ENCODE measurements at regions not wholly inside any gene's neighbourhood (a gene's known extent, or its start where the extent isn't known, plus 50 kb on each side); places are given as distances from the start of the nearest gene placed in this dataset.

DNA sequence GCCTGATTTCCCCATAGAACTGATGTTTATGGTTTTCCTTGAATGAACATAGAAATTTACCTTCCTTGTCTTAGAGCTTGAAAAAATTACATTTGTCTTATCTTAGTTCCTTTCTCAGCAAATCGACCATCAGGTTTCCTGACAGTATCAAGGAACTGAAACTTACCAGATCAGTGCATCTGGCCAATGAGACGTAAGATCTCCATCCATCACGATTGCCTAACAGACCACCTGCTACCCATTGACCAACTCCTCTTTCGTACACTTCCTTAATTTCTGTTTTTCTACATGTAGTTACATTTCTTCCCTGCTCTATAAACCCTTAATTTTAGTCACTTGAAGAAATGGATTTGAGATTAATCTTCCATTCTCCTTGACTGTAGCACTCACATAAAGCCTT, 57.4 kb upstream of the TMPRSS15 start:
- no peak for DNase-seq

DNA sequence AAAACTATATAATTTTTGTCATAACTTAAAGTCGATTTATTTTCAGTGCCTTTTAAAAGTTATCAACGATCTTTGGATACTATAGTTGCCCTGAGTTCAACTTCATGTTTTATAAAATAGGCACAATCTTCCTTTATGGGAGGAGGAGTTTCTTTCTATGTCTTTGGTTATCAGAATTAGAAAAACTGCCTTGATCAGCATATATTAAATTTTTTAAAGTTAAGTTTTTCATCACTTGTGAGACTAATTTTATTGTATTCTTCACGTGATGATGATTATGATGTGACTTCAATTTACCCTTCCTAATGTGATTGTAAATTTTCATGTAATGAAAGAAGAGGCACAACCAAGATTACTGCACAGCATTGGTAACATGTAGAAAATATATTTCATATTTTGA, 58.2 kb upstream of the TMPRSS15 start:
- no peak for DNase-seq

DNA sequence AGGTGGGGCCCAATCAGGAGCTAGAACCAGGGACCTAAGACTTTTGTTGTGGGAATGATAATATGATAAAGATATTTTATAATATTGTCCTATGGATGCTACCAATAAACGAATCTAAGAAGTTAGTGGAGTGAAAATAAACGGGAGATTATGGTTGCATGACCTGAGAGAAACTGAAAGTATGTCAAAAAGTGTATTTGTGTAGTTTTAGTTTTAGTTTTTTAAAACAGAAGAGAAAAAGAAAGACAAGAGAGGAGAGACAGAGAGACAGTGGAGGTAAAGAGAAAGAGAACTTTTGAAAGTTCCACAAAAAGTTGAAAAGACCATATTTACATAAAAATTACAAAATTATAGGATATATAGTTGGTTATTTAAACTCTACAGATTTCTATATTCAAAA, 64.1 kb upstream of the TMPRSS15 start:
- no peak for DNase-seq

DNA sequence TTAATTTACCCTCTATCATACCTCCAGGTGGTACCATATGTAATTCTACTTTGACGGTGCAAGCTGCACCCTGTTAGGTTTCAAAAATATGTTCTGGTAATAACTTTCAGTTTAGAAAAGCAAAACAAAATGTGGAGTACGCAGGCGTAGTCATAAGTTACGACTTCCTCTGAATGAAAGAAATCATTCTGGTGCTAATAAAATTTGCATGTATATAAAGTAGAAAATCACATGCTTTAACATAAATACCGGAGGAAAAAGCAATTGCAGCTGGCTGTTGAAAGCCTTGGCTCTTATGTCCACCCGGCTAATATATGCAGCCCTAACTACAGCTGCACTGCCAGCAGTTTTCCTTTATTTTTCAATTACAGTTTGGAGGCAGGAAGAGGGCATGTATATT, 65.2 kb upstream of the TMPRSS15 start:
- no peak for DNase-seq

DNA sequence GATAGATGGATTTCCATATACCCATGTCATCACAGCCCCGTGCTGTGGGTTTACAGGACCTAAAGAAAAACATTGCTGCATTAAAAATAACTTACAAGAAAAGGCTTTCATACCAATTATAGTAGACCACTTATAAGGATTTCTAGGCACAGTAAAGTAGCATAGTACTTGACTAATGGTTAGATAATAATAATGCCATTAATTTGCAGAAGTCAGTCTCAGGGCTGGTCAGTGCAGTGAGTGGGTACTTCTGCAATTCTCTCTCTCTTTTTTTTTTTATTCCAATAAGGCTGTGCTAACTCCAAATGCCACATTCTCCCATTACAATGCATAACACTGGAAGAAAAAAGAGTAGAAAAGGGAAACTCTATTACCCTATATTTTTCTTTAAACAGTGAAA, 73.1 kb upstream of the TMPRSS15 start:
- no peak for DNase-seq

DNA sequence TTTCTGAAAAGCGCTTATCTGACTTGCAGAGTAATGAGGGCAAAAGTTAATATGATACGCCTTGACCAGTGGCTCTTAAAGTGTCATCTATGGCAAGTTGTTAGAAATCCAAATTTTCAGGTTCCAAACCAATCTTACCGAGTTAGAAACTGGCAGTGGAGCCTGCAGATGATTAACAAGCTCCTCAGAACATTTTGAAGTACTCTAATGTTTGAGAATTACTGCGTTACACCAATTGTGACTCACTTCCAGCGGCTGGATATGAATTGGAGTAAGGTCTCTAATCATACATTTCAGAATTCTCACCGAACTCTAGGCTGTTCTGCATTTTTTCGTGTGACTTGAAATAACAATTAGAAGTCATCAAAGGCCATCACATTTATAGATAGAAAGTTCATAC, 73.5 kb upstream of the TMPRSS15 start:
- no peak for DNase-seq

DNA sequence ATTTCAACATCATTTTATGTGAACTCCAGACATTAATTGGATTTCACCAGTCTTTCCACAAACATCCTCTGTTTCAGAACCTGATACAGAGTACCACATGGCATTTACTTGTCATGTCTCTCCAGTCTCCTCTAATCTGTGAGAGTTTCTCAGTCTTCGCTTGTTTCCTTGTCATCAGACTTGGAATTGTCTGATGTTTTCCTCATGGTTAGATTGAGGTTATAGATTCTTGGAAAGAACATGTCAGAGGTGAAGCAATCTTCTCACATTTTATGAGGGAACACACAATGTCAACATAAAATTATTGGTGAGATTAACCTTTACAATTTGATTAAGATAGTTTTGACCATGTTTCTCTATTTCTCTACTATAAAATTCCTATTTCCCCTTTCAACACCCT, 74.9 kb upstream of the TMPRSS15 start:
- no peak for DNase-seq

DNA sequence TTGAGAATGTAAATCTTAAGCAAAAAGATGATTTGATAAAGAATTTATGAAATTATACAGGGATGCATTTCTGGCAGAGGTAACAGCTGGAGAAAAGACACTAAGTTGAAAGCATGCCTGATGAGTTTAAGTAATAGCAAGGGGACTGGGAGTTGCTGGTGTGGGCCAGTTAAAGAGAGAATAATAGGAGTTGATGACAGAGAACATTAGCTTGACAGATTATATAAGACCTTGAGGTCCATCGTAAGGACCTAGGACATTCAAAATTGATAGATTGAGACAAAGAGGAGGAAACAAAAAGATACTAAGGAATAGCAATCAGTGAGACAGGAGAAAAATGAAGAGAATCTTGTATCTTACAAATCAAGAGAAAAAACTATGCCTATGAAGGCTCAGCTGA, 84.7 kb upstream of the TMPRSS15 start:
- no peak for DNase-seq

DNA sequence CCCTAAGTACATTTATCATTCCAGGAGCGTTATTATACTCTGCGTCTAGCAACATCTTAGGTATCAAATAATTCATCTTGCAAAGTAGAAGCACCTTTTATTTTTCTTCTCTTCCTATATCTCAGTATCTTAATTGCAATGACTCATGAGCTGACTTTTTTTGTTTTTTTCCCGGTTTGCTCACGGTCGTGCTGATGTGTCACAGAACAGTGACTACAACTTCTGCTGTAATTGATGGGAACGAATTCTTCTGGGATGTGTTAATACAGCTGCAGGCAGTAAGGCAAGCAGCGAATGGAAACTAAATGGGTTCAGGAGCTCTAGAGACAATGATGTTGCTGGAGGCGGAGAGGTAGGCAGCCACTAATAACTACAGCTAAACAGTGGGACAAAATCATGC, 89.8 kb upstream of the TMPRSS15 start:
- DNase-seq, result no peak

DNA sequence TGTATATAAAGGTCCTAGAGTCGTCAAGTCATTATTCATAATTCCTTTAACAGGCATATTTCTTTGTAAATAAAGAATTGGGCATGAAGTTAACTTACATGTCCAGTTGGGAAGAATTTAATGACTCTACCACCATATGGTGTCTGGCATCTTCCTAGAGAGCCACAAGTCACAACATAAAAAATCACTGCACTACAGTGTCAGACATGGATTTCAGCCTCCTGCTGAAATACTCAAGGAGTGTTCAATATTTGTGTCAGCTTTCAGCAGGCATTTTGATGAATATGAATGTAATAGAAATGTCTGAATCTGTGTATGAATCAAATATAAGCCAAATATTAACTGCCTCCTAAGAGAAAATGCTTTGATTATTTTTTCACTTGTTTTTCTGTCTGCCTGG, 91.9 kb upstream of the TMPRSS15 start:
- no peak for DNase-seq

DNA sequence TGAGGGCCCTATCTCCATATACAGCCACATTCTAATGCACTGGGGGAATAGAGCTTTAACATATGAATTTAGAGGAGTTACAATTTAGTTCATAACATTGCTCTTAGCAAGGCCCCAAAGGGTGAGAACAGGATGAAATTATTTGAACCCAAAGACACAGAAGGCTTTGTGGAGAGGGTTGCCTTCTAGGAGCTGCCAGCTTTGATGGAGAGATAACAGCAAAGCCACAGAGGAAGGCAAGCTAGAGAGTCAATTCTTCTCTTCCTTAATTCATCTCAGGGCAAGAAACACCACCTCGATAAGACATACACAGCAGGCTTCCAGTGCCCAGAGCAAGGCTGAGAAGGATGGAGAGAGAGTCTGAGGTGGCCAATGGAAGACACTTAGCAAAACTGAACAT, 94.8 kb upstream of the TMPRSS15 start:
- no peak for DNase-seq

DNA sequence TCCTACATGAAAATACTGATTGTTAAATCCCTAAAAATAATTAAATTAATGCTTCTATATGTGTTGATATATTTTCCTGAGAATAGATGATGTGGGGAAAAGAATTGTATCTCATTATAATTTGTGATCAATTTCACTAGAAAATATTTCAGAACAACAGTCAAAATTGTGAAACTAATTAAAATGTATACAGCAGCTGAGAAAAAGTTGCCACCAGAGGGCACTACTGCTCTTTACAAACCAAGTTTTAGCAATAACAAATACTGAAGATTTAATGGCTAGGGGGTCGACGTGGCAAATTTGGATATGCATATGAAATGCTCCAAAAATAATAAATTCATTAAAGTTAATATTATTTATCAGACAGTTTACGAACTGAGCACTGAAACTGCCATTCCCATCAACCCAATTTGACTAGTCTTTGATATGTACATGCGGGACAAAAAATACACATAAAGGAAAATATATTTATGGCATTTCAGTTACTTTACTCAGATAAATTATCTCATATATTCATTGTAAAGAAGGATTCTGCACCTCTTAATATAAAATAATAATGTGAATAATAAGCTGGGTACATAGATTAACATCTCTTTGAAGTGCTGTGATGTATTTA, 96.3 kb upstream of the TMPRSS15 start:
- no peak for DNase-seq

DNA sequence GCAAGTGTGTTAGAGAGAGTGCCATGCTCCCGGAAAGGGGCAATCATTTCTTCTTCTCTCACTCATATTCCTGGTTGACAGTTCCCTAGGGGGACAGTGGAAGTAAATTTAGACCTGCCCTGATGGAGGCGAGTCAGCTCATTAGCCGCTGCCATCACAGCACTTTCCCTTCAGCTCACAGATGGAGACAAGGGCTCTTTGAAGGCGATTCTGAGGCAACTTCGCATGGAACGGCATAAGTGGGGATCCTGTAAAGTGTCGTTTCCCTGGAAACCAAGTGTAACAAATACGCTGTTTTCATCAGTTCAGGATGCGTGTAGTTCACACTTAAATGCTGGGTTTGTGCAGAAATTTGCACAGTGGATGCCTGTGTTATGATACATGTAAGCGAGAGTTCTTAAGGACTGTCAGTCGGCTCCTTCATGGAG, 114.5 kb upstream of the TMPRSS15 start:
- no peak for DNase-seq

DNA sequence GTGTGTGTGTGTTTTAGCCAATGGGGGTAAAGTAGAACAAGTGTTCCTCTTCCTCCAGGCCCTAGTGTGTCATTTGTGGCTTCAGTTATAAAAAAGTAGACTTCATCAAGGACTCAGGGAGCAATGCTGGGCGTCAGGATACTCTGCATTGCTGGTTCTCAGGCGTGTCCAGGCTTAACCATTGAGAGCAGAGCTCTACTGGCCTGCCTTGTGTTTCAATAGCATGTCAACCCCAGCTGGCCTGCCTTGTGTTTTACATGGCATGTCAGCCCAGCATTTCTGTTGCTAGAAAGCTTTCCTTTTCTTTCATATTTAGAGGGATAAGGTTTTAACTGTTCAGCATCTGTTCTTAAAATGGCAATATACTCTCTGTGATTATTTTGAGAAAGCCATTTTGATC, 117.6 kb upstream of the TMPRSS15 start:
- no peak for DNase-seq

DNA sequence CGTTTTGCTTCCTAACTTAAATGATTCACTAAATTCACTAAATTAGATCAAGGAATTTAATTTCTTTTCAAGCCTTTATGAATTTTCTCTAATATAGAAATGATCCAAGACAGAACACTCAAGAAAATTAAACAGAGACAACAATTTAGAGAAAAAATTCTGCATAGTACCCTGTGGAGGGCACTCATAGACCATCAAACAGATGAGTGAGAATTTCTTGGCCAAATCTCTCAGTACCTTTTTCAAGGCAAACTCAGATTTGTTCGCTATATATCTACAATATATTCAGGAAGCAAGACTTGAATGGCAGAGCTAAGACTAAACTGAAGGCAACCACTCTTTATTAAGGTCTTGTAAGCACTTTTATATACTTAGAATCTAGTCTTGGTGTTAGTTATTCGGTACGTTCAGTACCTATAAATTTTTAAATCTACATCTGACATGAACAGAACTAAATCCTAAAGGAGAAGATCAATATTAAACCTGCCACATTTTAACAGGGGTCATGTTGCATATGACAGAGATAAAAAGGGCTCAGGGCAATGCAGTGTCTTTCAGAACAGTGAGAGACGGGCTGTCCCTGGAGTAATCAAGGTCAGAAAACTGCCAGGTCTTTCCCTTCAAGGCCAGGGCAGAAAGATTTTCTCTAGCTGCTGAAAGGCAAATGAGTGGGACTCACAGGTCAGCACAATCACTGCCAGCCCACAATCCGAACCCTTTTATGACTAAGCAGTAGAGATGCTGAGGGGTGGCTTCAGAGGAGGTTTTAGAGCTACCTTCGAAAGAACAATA, 118.8 kb upstream of the TMPRSS15 start:
- DNase-seq, result no peak

DNA sequence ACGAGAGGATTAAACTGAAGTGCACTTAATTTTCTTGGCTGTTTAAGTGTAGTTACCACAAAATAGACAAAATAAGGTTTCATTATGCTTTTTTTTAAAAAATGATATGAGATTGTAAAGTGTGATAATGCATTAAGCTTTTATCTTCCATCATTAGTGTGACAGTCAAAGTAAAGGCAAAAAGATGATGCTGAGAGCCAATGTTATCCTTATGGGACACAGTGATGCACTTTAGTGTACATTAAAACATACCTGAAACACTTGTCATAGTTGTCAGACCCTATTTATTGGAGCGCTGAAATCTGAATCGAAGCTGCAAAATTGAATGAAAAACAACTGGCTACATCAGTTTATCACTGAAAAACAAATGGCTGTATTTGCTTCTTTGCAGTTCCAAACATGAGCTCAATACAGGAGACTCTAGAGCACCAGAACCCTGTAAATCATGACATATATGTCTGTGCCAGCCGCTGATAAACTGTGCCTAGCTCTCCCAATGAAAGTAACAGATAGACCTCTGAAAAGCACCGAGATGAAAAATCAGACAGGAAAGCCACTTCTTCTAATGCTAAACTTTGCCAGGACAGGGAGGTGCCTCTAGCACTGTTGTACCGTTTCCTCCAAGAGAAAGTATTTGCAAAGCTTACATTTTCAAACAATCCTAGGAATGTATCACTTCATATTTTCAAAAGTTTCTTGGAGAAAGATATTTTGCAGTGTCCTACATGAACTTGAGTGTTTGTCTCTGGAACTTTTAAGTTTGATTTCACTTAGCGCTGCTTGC, 120.7 kb upstream of the TMPRSS15 start:
- DNase-seq, result no peak

DNA sequence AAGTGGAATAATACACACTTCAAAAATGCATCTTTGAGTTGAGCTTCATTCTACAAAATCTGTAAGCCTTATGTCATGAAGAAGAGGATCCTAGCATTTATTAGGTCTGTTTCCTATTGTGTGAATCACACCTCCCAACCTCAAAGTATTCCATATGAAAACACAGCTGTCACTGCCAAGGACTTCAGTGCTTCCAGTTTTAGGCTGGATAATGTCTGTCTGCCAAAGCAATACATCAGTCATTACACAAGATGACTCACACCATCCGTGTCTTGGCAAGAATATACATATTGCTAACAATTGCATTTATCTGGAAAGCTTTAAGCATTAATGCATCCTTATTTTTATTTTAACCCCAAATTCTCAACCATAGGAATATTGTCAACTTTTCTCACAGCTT, 125.7 kb upstream of the TMPRSS15 start:
- no peak for DNase-seq

DNA sequence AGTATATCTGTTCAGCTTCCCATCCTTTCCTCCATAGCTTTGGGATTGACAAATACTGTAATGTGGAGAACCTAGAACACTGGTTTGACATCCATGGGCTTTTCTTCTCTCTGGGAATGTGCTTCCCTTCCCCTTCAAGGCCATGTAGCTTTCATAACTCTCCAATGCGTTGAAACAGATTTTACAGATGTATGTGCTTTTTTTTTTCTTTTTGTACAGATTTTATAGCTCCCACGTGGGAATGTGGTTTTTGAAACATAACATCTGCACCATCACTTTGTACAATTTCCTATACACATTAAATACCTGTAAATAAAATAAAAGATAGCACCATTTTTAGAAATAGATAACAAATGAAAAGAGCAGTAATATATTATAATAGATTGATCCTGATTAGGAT, 138.5 kb upstream of the TMPRSS15 start:
- no peak for DNase-seq

DNA sequence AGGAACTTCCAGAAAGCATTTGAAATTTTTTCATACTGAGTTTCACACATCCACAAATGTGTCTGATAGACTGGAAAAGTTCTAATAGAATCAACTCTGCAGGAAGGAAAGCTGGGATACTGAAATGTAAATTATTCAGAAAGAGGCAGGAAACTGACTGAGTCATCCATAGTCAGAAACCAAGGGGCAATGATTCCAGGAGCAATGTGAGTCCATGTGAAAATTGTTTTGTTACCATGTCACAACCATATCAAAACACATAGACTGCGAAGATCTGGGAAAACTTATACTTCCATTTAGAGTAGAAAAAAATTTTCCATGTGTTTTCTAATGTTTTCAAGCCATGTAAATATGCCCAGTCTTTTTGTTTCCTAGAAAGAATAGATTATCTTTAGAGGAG, 142.3 kb upstream of the TMPRSS15 start:
- no peak for DNase-seq

DNA sequence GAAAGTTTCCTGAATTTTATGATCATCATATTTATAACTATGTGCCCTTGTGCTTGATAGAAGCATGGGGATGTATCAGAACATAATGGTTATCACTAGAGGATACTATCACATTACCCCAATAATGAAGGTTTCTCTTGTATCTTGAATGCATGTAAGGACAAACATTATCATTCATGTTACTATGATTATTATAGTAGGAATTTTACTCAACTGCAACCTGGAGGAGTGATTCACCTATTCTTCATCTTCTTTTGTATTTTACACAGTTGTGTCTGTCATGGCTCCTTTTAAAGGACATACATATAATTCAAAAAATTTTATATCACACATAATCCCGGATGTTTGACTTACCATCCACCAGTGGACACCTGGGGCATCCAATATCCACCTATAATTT, 143.8 kb upstream of the TMPRSS15 start:
- no peak for DNase-seq

DNA sequence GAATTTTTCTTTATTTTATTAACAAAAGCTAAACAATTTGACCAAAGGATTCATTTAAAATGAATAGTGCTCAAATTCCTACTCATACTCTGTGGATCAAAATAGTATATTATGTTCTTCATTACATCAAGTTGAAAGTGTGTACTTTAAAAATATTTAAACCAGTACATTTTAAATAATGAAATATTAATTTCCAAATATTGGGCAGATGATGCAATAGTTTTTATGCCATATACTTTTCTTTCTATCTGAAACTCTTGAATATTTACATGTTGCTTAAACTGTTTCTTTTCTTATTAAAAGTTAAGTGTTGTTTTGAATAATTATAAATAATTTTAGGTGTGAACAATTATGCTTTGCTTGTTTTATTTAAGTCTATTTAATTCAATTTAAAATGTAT, 144.7 kb upstream of the TMPRSS15 start:
- no peak for DNase-seq

DNA sequence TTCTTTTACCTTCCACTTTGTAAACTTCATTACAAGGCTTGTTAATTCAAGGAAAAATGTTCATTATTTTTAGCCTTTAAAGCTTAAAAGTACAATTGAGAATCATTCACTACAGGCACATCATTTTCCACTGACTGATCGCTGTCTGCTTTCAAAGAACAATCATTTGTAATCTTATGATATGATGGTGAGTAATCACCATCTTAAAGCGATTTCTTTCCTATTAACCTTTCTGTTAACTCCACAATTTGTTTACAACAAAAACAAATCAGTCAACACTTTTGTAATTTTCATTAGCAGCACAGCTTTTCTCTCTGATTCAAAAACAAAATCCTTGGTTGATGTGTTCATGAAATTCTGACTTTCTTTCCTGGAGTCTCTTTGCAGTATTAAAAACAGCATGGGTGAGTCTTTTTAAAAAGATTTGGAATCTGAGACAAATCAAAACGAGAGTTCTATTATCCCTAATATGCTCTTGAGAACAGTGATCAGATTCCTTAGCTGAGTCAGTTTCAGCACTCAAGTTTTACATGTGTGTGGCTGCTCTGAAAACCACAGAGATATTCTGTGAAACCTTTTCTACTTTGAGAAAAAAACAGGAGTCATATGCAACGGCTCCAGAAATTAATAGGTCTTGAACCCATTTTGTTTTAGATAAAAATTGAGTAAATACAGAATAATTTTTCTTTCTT, 145.8 kb upstream of the TMPRSS15 start:
- DNase-seq, result no peak

DNA sequence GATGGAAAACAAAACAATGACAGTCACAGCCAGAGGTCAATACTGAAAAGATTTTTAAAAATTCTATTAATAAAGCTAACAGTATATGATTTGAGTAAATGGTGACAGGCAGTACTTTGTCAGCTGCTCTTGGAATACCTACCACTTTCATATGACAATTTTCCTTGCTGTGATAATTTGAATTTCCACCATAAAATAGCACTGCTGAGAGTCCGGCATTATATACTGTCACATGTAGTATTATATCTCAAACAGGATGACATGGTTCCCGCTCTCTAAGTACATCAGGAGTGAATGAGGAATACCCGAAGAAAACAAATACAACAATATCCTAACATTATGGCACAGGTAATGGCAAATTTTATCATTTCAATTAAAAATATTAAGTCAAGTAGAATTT, 146.8 kb upstream of the TMPRSS15 start:
- DNase-seq, result no peak

DNA sequence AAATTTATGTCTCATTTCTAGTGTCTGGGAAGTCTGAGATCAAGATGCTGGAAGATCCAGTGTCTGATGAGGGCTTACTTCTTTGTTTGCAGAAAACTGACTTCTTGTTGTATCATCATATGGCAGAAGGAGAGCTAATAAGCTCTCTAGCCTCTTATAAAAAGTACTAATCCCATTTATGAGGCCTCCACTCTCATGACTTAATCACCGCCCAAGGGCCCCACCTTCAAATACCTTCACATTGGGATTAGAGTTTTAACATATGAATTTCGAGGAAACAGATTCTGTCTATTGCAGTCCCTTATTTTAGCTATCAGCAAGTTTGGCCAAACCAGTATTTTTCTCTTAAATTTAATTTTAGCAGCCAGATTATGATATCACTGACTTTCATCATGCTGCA, 150.2 kb upstream of the TMPRSS15 start:
- no peak for DNase-seq
